Central memory CD8-positive, alpha-beta T cell (primary cell): ENCODE measurements at regions not wholly inside any gene's neighbourhood (a gene's known extent, or its start where the extent isn't known, plus 50 kb on each side); places are given as distances from the start of the nearest gene placed in this dataset.

ENCODE experiments used
- ATAC-seq: fragments of 150-1000 bp; cut with Tn5 transposase; replicated peaks from 2 replicates; pipeline ENCODE4 v1.10.0; 2022; ENCODE audit warnings: mild to moderate bottlenecking, moderate FRiP score, moderate number of reproducible peaks; ENCODE audit not compliant: poor library complexity, severe bottlenecking; ENCODE audit errors: extremely low read depth
- DNase-seq, 2 donors: peaks; one replicate each; pipeline ENCODE4 v3.0.0; 2021; ENCODE audit warnings: low spot score in 2 of 2
- H3K27ac Mint-ChIP-seq: one replicate; pipeline ENCODE4 v1.8.0; 2022; ENCODE audit warnings: low read depth, mild to moderate bottlenecking, moderate library complexity, mixed read lengths
- H3K27me3 Mint-ChIP-seq: one replicate; pipeline ENCODE4 v1.8.0; 2022; ENCODE audit warnings: mixed read lengths
- H3K36me3 Mint-ChIP-seq: one replicate; pipeline ENCODE4 v1.8.0; 2022; ENCODE audit warnings: mild to moderate bottlenecking, moderate library complexity, mixed read lengths; ENCODE audit not compliant: insufficient read depth
- H3K4me1 Mint-ChIP-seq: one replicate; pipeline ENCODE4 v1.8.0; 2022; ENCODE audit warnings: mixed read lengths
- H3K4me3 Mint-ChIP-seq: one replicate; pipeline ENCODE4 v1.8.0; 2022; ENCODE audit warnings: mild to moderate bottlenecking, moderate library complexity, mixed read lengths
- H3K9me3 Mint-ChIP-seq: one replicate; pipeline ENCODE4 v1.8.0; 2022; ENCODE audit warnings: mixed read lengths

GRCh38 chr5:101955891-101956290, 340.2 kb downstream of the SLCO4C1 start:
- Mint-ChIP-seq H3K36me3 (peaks cover 2% of the 10 kb centered on the region), H3K9me3 (peaks cover 5% of the 10 kb centered on the region), H3K27me3 (no peaks in the 10 kb centered on the region), H3K27ac (no peak overlapping the region), H3K4me3 (no peak overlapping the region), H3K4me1 (no peaks in the 10 kb centered on the region)
- ATAC-seq (no peak), DNase-seq (no peak)

- Mint-ChIP-seq H3K27me3 (no peaks in the 10 kb centered on the region), H3K9me3 (no peaks in the 10 kb centered on the region), H3K4me1 (no peaks in the 10 kb centered on the region), H3K4me3 (no peak overlapping the region), H3K27ac (no peak overlapping the region), H3K36me3 (no peaks in the 10 kb centered on the region)
- no peak for ATAC-seq
- DNase-seq: no peak
These were observed 346.1 kb downstream of the SLCO4C1 start for GRCh38 chr5:101950019-101950418.

- Mint-ChIP-seq H3K9me3 (peaks cover 5% of the 10 kb centered on the region), H3K4me3 (no peak overlapping the region), H3K27me3 (no peaks in the 10 kb centered on the region), H3K36me3 (no peaks in the 10 kb centered on the region), H3K27ac (no peak overlapping the region), H3K4me1 (no peaks in the 10 kb centered on the region)
- no peak for ATAC-seq
- DNase-seq: no peak
These were observed 347.5 kb downstream of the SLCO4C1 start for GRCh38 chr5:101948615-101949014.

GRCh38 chr5:101943784-101944183, 352.3 kb downstream of the SLCO4C1 start:
- Mint-ChIP-seq H3K4me1 (no peaks in the 10 kb centered on the region), H3K4me3 (no peak overlapping the region), H3K9me3 (peaks cover 5% of the 10 kb centered on the region), H3K27ac (no peak overlapping the region), H3K27me3 (no peaks in the 10 kb centered on the region), H3K36me3 (no peaks in the 10 kb centered on the region)
- DNase-seq: no peak
- no peak for ATAC-seq

GRCh38 chr5:101942321-101942882, 353.7 kb downstream of the SLCO4C1 start:
- H3K27ac Mint-ChIP-seq: no peak overlapping the region
- H3K4me1 Mint-ChIP-seq: no peaks in the 10 kb centered on the region
- H3K9me3 Mint-ChIP-seq: peaks cover 10% of the 10 kb centered on the region
- DNase-seq (no peak), ATAC-seq (no peak)
- H3K27me3 Mint-ChIP-seq: no peaks in the 10 kb centered on the region
- H3K4me3 Mint-ChIP-seq: no peak overlapping the region
- no peaks in the 10 kb centered on the region for H3K36me3 Mint-ChIP-seq

- H3K9me3 Mint-ChIP-seq: peaks cover 5% of the 10 kb centered on the region
- no peaks in the 10 kb centered on the region for H3K4me1 Mint-ChIP-seq
- no peak overlapping the region for H3K4me3 Mint-ChIP-seq
- no peak for ATAC-seq
- H3K27ac Mint-ChIP-seq: no peak overlapping the region
- H3K27me3 Mint-ChIP-seq: no peaks in the 10 kb centered on the region
- no peaks in the 10 kb centered on the region for H3K36me3 Mint-ChIP-seq
- DNase-seq: no peak
These were observed 359.0 kb downstream of the SLCO4C1 start for GRCh38 chr5:101937041-101937440.

GRCh38 chr5:101935086-101935485, 361.0 kb downstream of the SLCO4C1 start:
- H3K36me3 Mint-ChIP-seq: no peaks in the 10 kb centered on the region
- no peak for ATAC-seq
- H3K4me3 Mint-ChIP-seq: no peak overlapping the region
- peaks cover 5% of the 10 kb centered on the region for H3K9me3 Mint-ChIP-seq
- no peak for DNase-seq
- no peaks in the 10 kb centered on the region for H3K27me3 Mint-ChIP-seq
- no peaks in the 10 kb centered on the region for H3K4me1 Mint-ChIP-seq
- no peak overlapping the region for H3K27ac Mint-ChIP-seq

GRCh38 chr5:101932599-101932998, 363.5 kb downstream of the SLCO4C1 start:
- no peak overlapping the region for H3K4me3 Mint-ChIP-seq
- no peak for DNase-seq
- no peak overlapping the region for H3K27ac Mint-ChIP-seq
- H3K4me1 Mint-ChIP-seq: no peaks in the 10 kb centered on the region
- H3K9me3 Mint-ChIP-seq: peaks cover 3% of the 10 kb centered on the region
- no peaks in the 10 kb centered on the region for H3K27me3 Mint-ChIP-seq
- H3K36me3 Mint-ChIP-seq: peaks cover 2% of the 10 kb centered on the region
- ATAC-seq: no peak

GRCh38 chr5:101929628-101930027, 366.5 kb downstream of the SLCO4C1 start:
- Mint-ChIP-seq H3K9me3 (no peaks in the 10 kb centered on the region), H3K4me1 (no peaks in the 10 kb centered on the region), H3K36me3 (peaks cover 2% of the 10 kb centered on the region), H3K4me3 (no peak overlapping the region), H3K27ac (no peak overlapping the region), H3K27me3 (no peaks in the 10 kb centered on the region)
- ATAC-seq: no peak
- DNase-seq: no peak

- Mint-ChIP-seq H3K27ac (no peak overlapping the region), H3K4me1 (no peaks in the 10 kb centered on the region), H3K27me3 (no peaks in the 10 kb centered on the region), H3K36me3 (no peaks in the 10 kb centered on the region), H3K4me3 (no peak overlapping the region), H3K9me3 (peaks cover 11% of the 10 kb centered on the region)
- DNase-seq (no peak), ATAC-seq (no peak)
These were observed 378.9 kb downstream of the SLCO4C1 start for GRCh38 chr5:101917166-101917565.

- Mint-ChIP-seq H3K27ac (no peak overlapping the region), H3K9me3 (peaks cover 14% of the 10 kb centered on the region), H3K4me3 (no peak overlapping the region), H3K4me1 (no peaks in the 10 kb centered on the region), H3K27me3 (no peaks in the 10 kb centered on the region), H3K36me3 (no peaks in the 10 kb centered on the region)
- ATAC-seq (no peak), DNase-seq (no peak)
These were observed 380.5 kb downstream of the SLCO4C1 start for GRCh38 chr5:101915554-101915953.

- H3K4me3 Mint-ChIP-seq: no peak overlapping the region
- ATAC-seq (no peak), DNase-seq (no peak)
- no peak overlapping the region for H3K27ac Mint-ChIP-seq
- H3K27me3 Mint-ChIP-seq: no peaks in the 10 kb centered on the region
- H3K9me3 Mint-ChIP-seq: no peaks in the 10 kb centered on the region
- H3K4me1 Mint-ChIP-seq: no peaks in the 10 kb centered on the region
- no peaks in the 10 kb centered on the region for H3K36me3 Mint-ChIP-seq
These were observed 391.3 kb downstream of the SLCO4C1 start for GRCh38 chr5:101904736-101905135.

- Mint-ChIP-seq H3K4me3 (no peak overlapping the region), H3K36me3 (no peaks in the 10 kb centered on the region), H3K4me1 (no peaks in the 10 kb centered on the region), H3K27ac (no peak overlapping the region), H3K9me3 (peaks cover 4% of the 10 kb centered on the region), H3K27me3 (no peaks in the 10 kb centered on the region)
- ATAC-seq (no peak), DNase-seq (no peak)
These were observed 398.2 kb downstream of the SLCO4C1 start for GRCh38 chr5:101897914-101898313.

- H3K9me3 Mint-ChIP-seq: peaks cover 19% of the 10 kb centered on the region
- ATAC-seq (no peak), DNase-seq (no peak)
- H3K4me3 Mint-ChIP-seq: no peak overlapping the region
- H3K27ac Mint-ChIP-seq: no peak overlapping the region
- H3K36me3 Mint-ChIP-seq: no peaks in the 10 kb centered on the region
- H3K4me1 Mint-ChIP-seq: no peaks in the 10 kb centered on the region
- H3K27me3 Mint-ChIP-seq: no peaks in the 10 kb centered on the region
These were observed 401.1 kb downstream of the SLCO4C1 start for GRCh38 chr5:101894985-101895384.
